ENCODE measurements at regions not wholly inside any gene's neighbourhood (a gene's known extent, or its start where the extent isn't known, plus 50 kb on each side); places are given as distances from the start of the nearest gene placed in this dataset.
"Not testable (repeated sequence)": the region's sequence is repeated elsewhere in the genome, so short reads cannot be mapped to it uniquely, and the experiment has no call there.

GRCh38 chr2:111622859-111623258 is 261.1 kb downstream of the ANAPC1 start:
- peaks cover 8% of the 10 kb centered on the region for H3K9me3 Mint-ChIP-seq
- H3K4me3 Mint-ChIP-seq, result no peak overlapping the region
- H3K27ac Mint-ChIP-seq, result no peak overlapping the region
- intact Hi-C loops (cut with micrococcal nuclease), result loop anchor here (10.0 kb wide), 1 partner anchor 72 kb away; no protein-coding TSS in a partner anchor
- CTCF ChIA-PET, result no interaction called here
- peaks cover 12% of the 10 kb centered on the region for H3K27me3 Mint-ChIP-seq (ENCODE audit: low read depth)
- H3K36me3 Mint-ChIP-seq (ENCODE audit: low read depth), result no peaks in the 10 kb centered on the region
- no peak for DNase-seq
- H3K4me1 Mint-ChIP-seq (ENCODE audit: low read depth), result peaks cover 14% of the 10 kb centered on the region

GRCh38 chr2:111623380-111623779 is 260.6 kb downstream of the ANAPC1 start:
- intact Hi-C loops (cut with micrococcal nuclease), result loop anchor here (10.0 kb wide), 1 partner anchor 71 kb away; no protein-coding TSS in a partner anchor
- no peak for DNase-seq
- Mint-ChIP-seq H3K4me3 (no peak overlapping the region), H3K9me3 (peaks cover 12% of the 10 kb centered on the region), H3K27me3 (ENCODE audit: low read depth) (peaks cover 12% of the 10 kb centered on the region), H3K36me3 (ENCODE audit: low read depth) (peaks cover 3% of the 10 kb centered on the region), H3K27ac (no peak overlapping the region), H3K4me1 (ENCODE audit: low read depth) (peaks cover 14% of the 10 kb centered on the region)
- CTCF ChIA-PET, result interaction anchor here (0.7 kb wide), 1 partner anchor 687 kb away, joined by 8 read pairs; no protein-coding TSS in a partner anchor

- Mint-ChIP-seq H3K4me3 (no peak overlapping the region), H3K4me1 (ENCODE audit: low read depth) (peaks cover 14% of the 10 kb centered on the region), H3K9me3 (peaks cover 19% of the 10 kb centered on the region), H3K36me3 (ENCODE audit: low read depth) (peaks cover 5% of the 10 kb centered on the region), H3K27me3 (ENCODE audit: low read depth) (peaks cover 11% of the 10 kb centered on the region), H3K27ac (no peak overlapping the region)
- CTCF ChIA-PET, result no interaction called here
- DNase-seq, result no peak
- intact Hi-C loops (cut with micrococcal nuclease), result loop anchor here (10.0 kb wide), 1 partner anchor 70 kb away; no protein-coding TSS in a partner anchor
Measured at GRCh38 chr2:111624411-111625156, 259.4 kb downstream of the ANAPC1 start.

- Mint-ChIP-seq H3K27me3 (ENCODE audit: low read depth) (peaks cover 11% of the 10 kb centered on the region), H3K4me1 (ENCODE audit: low read depth) (peaks cover 14% of the 10 kb centered on the region), H3K9me3 (peaks cover 19% of the 10 kb centered on the region)
- intact Hi-C loops (cut with micrococcal nuclease), result loop anchor here (10.0 kb wide), 1 partner anchor 70 kb away; no protein-coding TSS in a partner anchor
- CTCF ChIA-PET; H3K27ac Mint-ChIP-seq; DNase-seq; H3K4me3 Mint-ChIP-seq; H3K36me3 Mint-ChIP-seq (ENCODE audit: low read depth): not testable (repeated sequence)
Measured at GRCh38 chr2:111625157-111625537, 258.8 kb downstream of the ANAPC1 start.

- H3K9me3 Mint-ChIP-seq, result peaks cover 22% of the 10 kb centered on the region
- H3K27me3 Mint-ChIP-seq (ENCODE audit: low read depth), result peaks cover 9% of the 10 kb centered on the region
- no peak overlapping the region for H3K27ac Mint-ChIP-seq
- peaks cover 14% of the 10 kb centered on the region for H3K4me1 Mint-ChIP-seq (ENCODE audit: low read depth)
- CTCF ChIA-PET, result no interaction called here
- intact Hi-C loops (cut with micrococcal nuclease), result loop anchor here (10.0 kb wide), 1 partner anchor 69 kb away; no protein-coding TSS in a partner anchor
- no peak overlapping the region for H3K4me3 Mint-ChIP-seq
- no peak for DNase-seq
- H3K36me3 Mint-ChIP-seq (ENCODE audit: low read depth), result peaks cover 5% of the 10 kb centered on the region
Measured at GRCh38 chr2:111626037-111626864, 257.7 kb downstream of the ANAPC1 start.

GRCh38 chr2:111626865-111627163 is 257.2 kb downstream of the ANAPC1 start:
- H3K27ac Mint-ChIP-seq, result no peak overlapping the region
- no peak overlapping the region for H3K4me3 Mint-ChIP-seq
- intact Hi-C loops (cut with micrococcal nuclease), result loop anchor here (10.0 kb wide), 1 partner anchor 68 kb away; no protein-coding TSS in a partner anchor
- CTCF ChIA-PET, result no interaction called here
- peaks cover 5% of the 10 kb centered on the region for H3K36me3 Mint-ChIP-seq (ENCODE audit: low read depth)
- DNase-seq, result no peak
- H3K9me3 Mint-ChIP-seq, result peaks cover 22% of the 10 kb centered on the region
- peaks cover 14% of the 10 kb centered on the region for H3K4me1 Mint-ChIP-seq (ENCODE audit: low read depth)
- H3K27me3 Mint-ChIP-seq (ENCODE audit: low read depth), result peaks cover 9% of the 10 kb centered on the region

- H3K27me3 Mint-ChIP-seq (ENCODE audit: low read depth), result peaks cover 9% of the 10 kb centered on the region
- CTCF ChIA-PET, result no interaction called here
- H3K4me1 Mint-ChIP-seq (ENCODE audit: low read depth), result peaks cover 14% of the 10 kb centered on the region
- H3K36me3 Mint-ChIP-seq (ENCODE audit: low read depth), result peaks cover 5% of the 10 kb centered on the region
- peaks cover 22% of the 10 kb centered on the region for H3K9me3 Mint-ChIP-seq
- DNase-seq, result no peak
- H3K27ac Mint-ChIP-seq, result no peak overlapping the region
- H3K4me3 Mint-ChIP-seq, result no peak overlapping the region
- intact Hi-C loops (cut with micrococcal nuclease), result loop anchor here (10.0 kb wide), 1 partner anchor 68 kb away; no protein-coding TSS in a partner anchor
Measured at GRCh38 chr2:111627256-111627655, 256.7 kb downstream of the ANAPC1 start.

- DNase-seq, result no peak
- Mint-ChIP-seq H3K9me3 (peaks cover 22% of the 10 kb centered on the region), H3K4me3 (no peak overlapping the region), H3K36me3 (ENCODE audit: low read depth) (peaks cover 5% of the 10 kb centered on the region), H3K27ac (no peak overlapping the region), H3K4me1 (ENCODE audit: low read depth) (peaks cover 24% of the 10 kb centered on the region), H3K27me3 (ENCODE audit: low read depth) (peaks cover 9% of the 10 kb centered on the region)
- intact Hi-C loops (cut with micrococcal nuclease), result loop anchor here (10.0 kb wide), 1 partner anchor 67 kb away; no protein-coding TSS in a partner anchor
- CTCF ChIA-PET, result no interaction called here
Measured at GRCh38 chr2:111628221-111628620, 255.8 kb downstream of the ANAPC1 start.

GRCh38 chr2:111629983-111630382 is 254.0 kb downstream of the ANAPC1 start:
- Mint-ChIP-seq H3K4me3 (no peak overlapping the region), H3K27me3 (ENCODE audit: low read depth) (peaks cover 7% of the 10 kb centered on the region), H3K27ac (no peak overlapping the region), H3K4me1 (ENCODE audit: low read depth) (peaks cover 27% of the 10 kb centered on the region), H3K36me3 (ENCODE audit: low read depth) (peaks cover 5% of the 10 kb centered on the region), H3K9me3 (peaks cover 22% of the 10 kb centered on the region)
- CTCF ChIA-PET, result interaction anchor here (0.7 kb wide), 1 partner anchor 1061 kb away, joined by 3 read pairs; no protein-coding TSS in a partner anchor
- DNase-seq, result no peak
- intact Hi-C loops (cut with micrococcal nuclease), result loop anchor here (10.0 kb wide), 1 partner anchor 65 kb away; no protein-coding TSS in a partner anchor

- intact Hi-C loops (cut with micrococcal nuclease), result no loop called here
- peaks cover 17% of the 10 kb centered on the region for H3K27me3 Mint-ChIP-seq (ENCODE audit: low read depth)
- H3K9me3 Mint-ChIP-seq, result peaks cover 15% of the 10 kb centered on the region
- H3K4me3 Mint-ChIP-seq, result no peak overlapping the region
- peaks cover 13% of the 10 kb centered on the region for H3K4me1 Mint-ChIP-seq (ENCODE audit: low read depth)
- peak; percentile 68 for DNase-seq
- no peak overlapping the region for H3K27ac Mint-ChIP-seq
- peaks cover 5% of the 10 kb centered on the region for H3K36me3 Mint-ChIP-seq (ENCODE audit: low read depth)
- CTCF ChIA-PET, result interaction anchor here (0.6 kb wide), 1 partner anchor 14 kb away, joined by 3 read pairs; no protein-coding TSS in a partner anchor
Measured at GRCh38 chr2:111632661-111633060, 251.3 kb downstream of the ANAPC1 start.

GRCh38 chr2:111633189-111633588 is 250.8 kb downstream of the ANAPC1 start:
- H3K4me1 Mint-ChIP-seq (ENCODE audit: low read depth), result peaks cover 13% of the 10 kb centered on the region
- H3K27me3 Mint-ChIP-seq (ENCODE audit: low read depth), result peaks cover 21% of the 10 kb centered on the region
- no peak overlapping the region for H3K27ac Mint-ChIP-seq
- no peak overlapping the region for H3K4me3 Mint-ChIP-seq
- CTCF ChIA-PET, result no interaction called here
- intact Hi-C loops (cut with micrococcal nuclease), result no loop called here
- H3K9me3 Mint-ChIP-seq, result peaks cover 12% of the 10 kb centered on the region
- no peak for DNase-seq
- peaks cover 3% of the 10 kb centered on the region for H3K36me3 Mint-ChIP-seq (ENCODE audit: low read depth)

GRCh38 chr2:111633643-111634042 is 250.3 kb downstream of the ANAPC1 start:
- CTCF ChIA-PET, result no interaction called here
- intact Hi-C loops (cut with micrococcal nuclease), result no loop called here
- H3K9me3 Mint-ChIP-seq, result peaks cover 8% of the 10 kb centered on the region
- peaks cover under 1% of the 10 kb centered on the region for H3K36me3 Mint-ChIP-seq (ENCODE audit: low read depth)
- H3K4me1 Mint-ChIP-seq (ENCODE audit: low read depth), result peaks cover 13% of the 10 kb centered on the region
- DNase-seq, result no peak
- H3K27ac Mint-ChIP-seq, result no peak overlapping the region
- H3K4me3 Mint-ChIP-seq, result no peak overlapping the region
- peaks cover 23% of the 10 kb centered on the region for H3K27me3 Mint-ChIP-seq (ENCODE audit: low read depth)
